Epithelial cell of esophagus (primary cell): ENCODE measurements at regions not wholly inside any gene's neighbourhood (a gene's known extent, or its start where the extent isn't known, plus 50 kb on each side); places are given as distances from the start of the nearest gene placed in this dataset.

Experiments used
- DNase-seq: peaks from one replicate; pipeline ENCODE4 v3.0.0; 2010; ENCODE audit warnings: low read depth
- H3K4me3 ChIP-seq: 2 replicates; pipeline ENCODE4 v1.5.1; 2011; ENCODE audit warnings: mild to moderate bottlenecking, low read length, control low read depth
- TF ChIP-seq, protein P1 (sequence below): IDR thresholded peaks from 2 replicates; pipeline ENCODE4 v1.5.1; 2011; ENCODE audit warnings: low read depth, mild to moderate bottlenecking, low read length, control low read depth, inconsistent platforms; ENCODE audit not compliant: insufficient read depth; ENCODE audit errors: missing control alignments

DNA sequence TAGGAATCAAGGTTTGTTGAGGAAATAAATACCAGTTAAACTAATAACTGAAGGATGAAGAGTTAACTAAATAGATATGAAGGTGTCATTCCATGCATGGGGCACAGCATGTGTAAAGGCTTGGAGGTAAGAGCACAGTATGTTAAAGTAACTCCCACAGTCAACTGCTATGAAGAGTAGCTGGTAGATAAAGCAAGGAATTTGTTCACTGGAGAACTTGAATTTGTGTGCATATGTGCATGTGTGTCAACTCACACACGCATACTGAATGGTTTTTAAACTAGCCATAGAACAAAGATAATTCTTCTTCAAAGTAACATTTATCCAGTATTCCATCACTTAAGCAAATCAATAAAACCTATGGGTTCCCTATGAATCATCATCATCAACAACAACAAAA is 135.9 kb downstream of the FAM76B start:
- H3K4me3 ChIP-seq = no peak overlapping the region
- TF ChIP-seq, protein P1, sequence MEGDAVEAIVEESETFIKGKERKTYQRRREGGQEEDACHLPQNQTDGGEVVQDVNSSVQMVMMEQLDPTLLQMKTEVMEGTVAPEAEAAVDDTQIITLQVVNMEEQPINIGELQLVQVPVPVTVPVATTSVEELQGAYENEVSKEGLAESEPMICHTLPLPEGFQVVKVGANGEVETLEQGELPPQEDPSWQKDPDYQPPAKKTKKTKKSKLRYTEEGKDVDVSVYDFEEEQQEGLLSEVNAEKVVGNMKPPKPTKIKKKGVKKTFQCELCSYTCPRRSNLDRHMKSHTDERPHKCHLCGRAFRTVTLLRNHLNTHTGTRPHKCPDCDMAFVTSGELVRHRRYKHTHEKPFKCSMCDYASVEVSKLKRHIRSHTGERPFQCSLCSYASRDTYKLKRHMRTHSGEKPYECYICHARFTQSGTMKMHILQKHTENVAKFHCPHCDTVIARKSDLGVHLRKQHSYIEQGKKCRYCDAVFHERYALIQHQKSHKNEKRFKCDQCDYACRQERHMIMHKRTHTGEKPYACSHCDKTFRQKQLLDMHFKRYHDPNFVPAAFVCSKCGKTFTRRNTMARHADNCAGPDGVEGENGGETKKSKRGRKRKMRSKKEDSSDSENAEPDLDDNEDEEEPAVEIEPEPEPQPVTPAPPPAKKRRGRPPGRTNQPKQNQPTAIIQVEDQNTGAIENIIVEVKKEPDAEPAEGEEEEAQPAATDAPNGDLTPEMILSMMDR = no peak

DNA sequence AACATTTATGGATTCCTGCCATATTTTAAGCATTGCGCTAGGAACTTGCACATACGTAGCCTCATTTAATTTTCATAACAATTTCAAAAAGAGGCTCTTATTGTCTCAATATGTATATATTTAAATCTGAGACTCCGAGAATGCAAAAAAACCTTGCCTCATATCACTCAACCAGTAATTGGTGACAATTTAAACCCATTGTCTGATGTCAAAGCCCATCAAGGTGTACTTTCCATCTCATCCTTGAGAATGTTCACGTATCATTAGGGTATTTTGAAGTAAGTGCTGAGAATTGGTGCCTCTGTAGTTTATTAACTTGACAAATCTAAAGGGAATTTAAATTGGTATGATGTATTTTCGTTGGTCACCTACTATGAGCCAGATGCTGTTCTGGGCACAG is 136.5 kb downstream of the FAM76B start:
- no peak overlapping the region for H3K4me3 ChIP-seq
- TF ChIP-seq, protein P1 = no peak
- no peak for DNase-seq

More for the DNA sequence above, 135.9 kb downstream of the FAM76B start:
- no peak for DNase-seq

DNA sequence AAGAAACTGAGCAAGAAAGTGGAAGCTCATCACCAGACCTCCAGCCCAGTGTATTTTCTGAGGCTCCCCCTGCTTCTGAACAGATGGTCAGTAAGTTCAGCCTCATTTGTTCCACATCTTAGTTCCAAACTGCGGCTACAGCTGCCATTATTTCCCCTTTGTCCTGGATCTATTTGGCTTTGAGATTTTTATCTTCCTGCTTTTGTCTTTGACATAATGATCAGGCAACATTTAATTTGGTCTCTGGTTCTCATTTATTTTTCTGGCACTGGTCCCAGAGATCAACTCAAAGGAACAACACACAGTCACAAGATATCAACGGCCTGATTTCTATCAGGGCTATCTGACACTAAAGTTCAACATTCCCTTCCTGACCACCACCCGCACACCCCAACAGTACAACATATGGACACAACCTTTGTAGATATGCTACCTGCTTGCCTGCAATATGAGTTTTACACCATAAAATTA is 137.5 kb downstream of the FAM76B start:
- H3K4me3 ChIP-seq = no peak overlapping the region
- no peak for DNase-seq
- TF ChIP-seq, protein P1 = no peak

DNA sequence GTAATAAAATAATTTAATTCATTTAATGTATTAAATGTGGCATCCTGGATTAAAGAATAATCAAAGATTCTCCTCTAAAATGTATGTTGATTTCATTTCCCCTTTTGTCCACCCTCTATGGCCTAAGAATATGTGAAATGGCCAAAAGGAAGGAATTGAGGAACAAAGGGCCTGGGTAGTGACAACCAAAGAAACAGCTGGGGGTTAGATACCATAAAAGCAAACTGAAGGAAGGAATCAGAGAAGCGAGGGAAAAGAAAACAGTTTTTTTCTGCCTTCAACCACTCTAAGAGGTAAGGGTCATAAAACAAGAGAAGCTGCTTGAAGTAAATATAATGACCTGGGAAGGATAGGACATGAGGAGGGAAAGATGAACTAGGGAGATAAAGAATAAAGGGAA is 139.3 kb downstream of the FAM76B start:
- TF ChIP-seq, protein P1 = no peak
- no peak for DNase-seq
- no peak overlapping the region for H3K4me3 ChIP-seq

DNA sequence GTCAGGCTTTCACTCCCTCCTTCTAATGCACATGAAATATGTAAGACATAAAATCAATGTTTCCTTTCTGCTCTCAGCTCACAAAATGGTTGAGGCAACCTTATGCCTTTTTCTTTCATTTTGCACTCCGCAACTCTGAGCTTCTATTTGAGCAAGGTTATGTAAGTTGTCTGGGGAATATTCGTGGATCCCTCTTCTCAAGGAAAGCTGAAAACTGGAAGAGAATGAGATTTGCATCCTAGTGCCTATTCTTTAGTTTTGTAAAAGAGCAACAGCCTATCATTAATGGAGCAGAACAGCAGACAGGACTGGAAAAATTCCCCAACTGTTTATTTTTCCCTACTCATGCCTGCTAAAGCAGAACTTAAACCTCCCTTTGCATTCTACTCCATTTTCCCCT is 141.7 kb downstream of the FAM76B start:
- TF ChIP-seq, protein P1 = no peak

DNA sequence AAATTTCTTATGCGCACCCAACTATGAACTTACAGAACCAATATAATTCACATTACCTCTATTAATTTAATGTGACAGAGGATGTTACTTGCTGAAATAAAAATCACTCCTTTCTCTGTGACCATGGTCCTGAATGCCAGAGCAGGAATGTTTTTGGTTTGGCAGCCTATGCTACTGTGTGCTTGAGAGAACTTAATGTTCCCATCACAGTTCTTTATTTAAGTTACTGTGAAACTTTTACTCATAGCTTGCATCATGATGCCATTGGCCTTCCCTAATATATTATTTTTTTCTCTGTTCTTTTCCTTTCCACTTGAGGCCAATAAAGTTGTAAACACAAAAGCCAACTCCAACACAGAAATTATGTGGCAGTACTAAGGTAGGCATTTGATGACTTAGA is 142.2 kb downstream of the FAM76B start:
- TF ChIP-seq, protein P1 = no peak
- no peak overlapping the region for H3K4me3 ChIP-seq
- DNase-seq = no peak

More for the DNA sequence above, 141.7 kb downstream of the FAM76B start:
- no peak overlapping the region for H3K4me3 ChIP-seq
- no peak for DNase-seq

DNA sequence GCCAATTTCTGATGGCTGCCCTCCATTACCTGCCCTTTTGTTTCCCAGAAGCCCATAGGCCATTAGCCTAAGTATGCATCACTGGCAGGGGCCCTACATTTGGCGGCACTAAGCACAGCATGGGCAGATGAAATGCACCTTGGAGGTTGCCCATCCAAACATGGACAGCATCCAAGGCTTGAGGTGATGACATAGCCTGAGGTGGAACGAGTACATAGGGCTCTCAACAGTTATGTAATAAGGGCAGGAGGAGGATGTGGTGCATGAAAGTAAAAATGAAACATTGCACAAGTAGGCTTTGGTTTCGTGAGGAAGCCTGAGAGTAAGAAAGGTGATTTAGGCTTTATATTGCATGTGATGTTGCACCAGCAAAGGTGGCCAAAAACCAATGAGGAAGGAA is 148.1 kb downstream of the FAM76B start:
- peak; percentile 64 for DNase-seq
- TF ChIP-seq, protein P1 = no peak
- H3K4me3 ChIP-seq = no peak overlapping the region
